ENCODE measurements at regions not wholly inside any gene's neighbourhood (a gene's known extent, or its start where the extent isn't known, plus 50 kb on each side); places are given as distances from the start of the nearest gene placed in this dataset.

GRCh38 chr13:24612726-24613125, 67.5 kb upstream of the ATP12A start:
- H3K9ac ChIP-seq (ENCODE audit: low read length): no peak overlapping the region
- H4K20me1 ChIP-seq (ENCODE audit: insufficient read depth): no peaks in the 10 kb centered on the region
- no peak overlapping the region for H3K4me3 ChIP-seq (ENCODE audit: low read length)

GRCh38 chr13:24613128-24613527, 67.1 kb upstream of the ATP12A start:
- no peaks in the 10 kb centered on the region for H3F3A ChIP-seq (ENCODE audit: insufficient read depth, low read length, poor library complexity, severe bottlenecking)
- TF ChIP-seq POLR2AphosphoS5 (IDR thresholded peaks at IDR 0.05) (no peak), MXI1 (conservative IDR thresholded peaks at IDR 0.05; ENCODE audit: poor library complexity, severe bottlenecking) (no peak), RAD21 (conservative IDR thresholded peaks at IDR 0.05) (no peak), EP300 (conservative IDR thresholded peaks at IDR 0.05; ENCODE audit: poor library complexity, severe bottlenecking) (no peak), CTCF (IDR thresholded peaks at IDR 0.05; ENCODE audit: poor library complexity, severe bottlenecking) (no peak), SMC3 (conservative IDR thresholded peaks at IDR 0.05; ENCODE audit: poor library complexity) (no peak), TAF1 (IDR thresholded peaks at IDR 0.05; ENCODE audit: low read depth) (no peak)

More at GRCh38 chr13:24612726-24613125, 67.5 kb upstream of the ATP12A start:
- Histone ChIP-seq H3K27me3 (ENCODE audit: insufficient read depth, low read depth, low read length) (no peaks in the 10 kb centered on the region), H3K27ac (ENCODE audit: low read length) (no peak overlapping the region), H3K36me3 (ENCODE audit: insufficient read depth, low read length) (no peaks in the 10 kb centered on the region), H3K9me3 (ENCODE audit: low read length) (no peaks in the 10 kb centered on the region), H3K4me2 (ENCODE audit: low read length) (no peak overlapping the region), H3F3A (ENCODE audit: insufficient read depth, low read length, poor library complexity, severe bottlenecking) (no peaks in the 10 kb centered on the region), H3K9me2 (ENCODE audit: insufficient read depth, low read length) (no peaks in the 10 kb centered on the region), H3K79me2 (replicated peaks; ENCODE audit: insufficient read depth, low read length) (no peaks in the 10 kb centered on the region), H2AFZ (ENCODE audit: low read depth, low read length) (no peak overlapping the region)
- TF ChIP-seq EP300 (conservative IDR thresholded peaks at IDR 0.05; ENCODE audit: poor library complexity, severe bottlenecking) (no peak), REST (IDR thresholded peaks at IDR 0.05; ENCODE audit: borderline replicate concordance) (no peak), SMC3 (conservative IDR thresholded peaks at IDR 0.05; ENCODE audit: poor library complexity) (no peak), MXI1 (conservative IDR thresholded peaks at IDR 0.05; ENCODE audit: poor library complexity, severe bottlenecking) (no peak), EZH2 (IDR thresholded peaks at IDR 0.05; ENCODE audit: borderline replicate concordance, insufficient read depth, low read length, poor library complexity, severe bottlenecking) (no peak), CTCF (IDR thresholded peaks at IDR 0.05; ENCODE audit: poor library complexity, severe bottlenecking) (no peak), TAF1 (IDR thresholded peaks at IDR 0.05; ENCODE audit: low read depth) (no peak), POLR2AphosphoS5 (IDR thresholded peaks at IDR 0.05) (no peak), RAD21 (conservative IDR thresholded peaks at IDR 0.05) (no peak)

More at GRCh38 chr13:24613128-24613527, 67.1 kb upstream of the ATP12A start:
- Histone ChIP-seq H3K27me3 (ENCODE audit: insufficient read depth, low read depth, low read length) (no peaks in the 10 kb centered on the region), H3K9ac (ENCODE audit: low read length) (no peak overlapping the region), H4K20me1 (ENCODE audit: insufficient read depth) (no peaks in the 10 kb centered on the region), H3K79me2 (replicated peaks; ENCODE audit: insufficient read depth, low read length) (no peaks in the 10 kb centered on the region), H3K27ac (ENCODE audit: low read length) (no peak overlapping the region), H3K36me3 (ENCODE audit: insufficient read depth, low read length) (no peaks in the 10 kb centered on the region), H3K4me2 (ENCODE audit: low read length) (no peak overlapping the region), H3K4me3 (ENCODE audit: low read length) (no peak overlapping the region), H3K9me3 (ENCODE audit: low read length) (no peaks in the 10 kb centered on the region), H3K9me2 (ENCODE audit: insufficient read depth, low read length) (no peaks in the 10 kb centered on the region), H2AFZ (ENCODE audit: low read depth, low read length) (no peak overlapping the region)
